ENCODE measurements at regions not wholly inside any gene's neighbourhood (a gene's known extent, or its start where the extent isn't known, plus 50 kb on each side); places are given as distances from the start of the nearest gene placed in this dataset.

GRCh38 chr20:39210341-39211036, 248.3 kb downstream of the DHX35 start:
- TF ChIP-seq CTCF (IDR thresholded peaks at IDR 0.05; ENCODE audit: insufficient read depth, low read length, poor library complexity, severe bottlenecking) (no peak), EZH2phosphoT487 (conservative IDR thresholded peaks at IDR 0.05; ENCODE audit: low read length) (no peak)

All from SU-DHL-6 (cell line).